Esophagus squamous epithelium (tissue), 4 donors: ENCODE measurements at regions not wholly inside any gene's neighbourhood (a gene's known extent, or its start where the extent isn't known, plus 50 kb on each side); places are given as distances from the start of the nearest gene placed in this dataset.

Source experiments
- CTCF ChIP-seq, 6 experiments: fragments of 450-650 bp in 4 of 6; fragments of 200-600 bp in 2 of 6; sonication (generic) in 2 of 6; IDR thresholded peaks; one replicate each; pipeline ENCODE4 v1.5.1; 2016 to 2019; ENCODE audit warnings: antibody characterized with exemption in 6 of 6, mild to moderate bottlenecking in 4 of 6, moderate library complexity in 4 of 6
- POLR2A ChIP-seq, 4 donors: fragments of 450-650 bp; IDR thresholded peaks; one replicate each; pipeline ENCODE4 v1.6.1; 2017; ENCODE audit warnings: antibody characterized with exemption in 4 of 4, mild to moderate bottlenecking in 4 of 4, moderate library complexity in 3 of 4

- no peak for TF ChIP-seq POLR2A (IDR thresholded peaks at IDR 0.05)
- no peak for TF ChIP-seq CTCF (IDR thresholded peaks at IDR 0.05)
Measured at GRCh38 chr6:76684875-76685274, 612.4 kb upstream of the IMPG1 start.
